ENCODE measurements at regions not wholly inside any gene's neighbourhood (a gene's known extent, or its start where the extent isn't known, plus 50 kb on each side); places are given as distances from the start of the nearest gene placed in this dataset.

GRCh38 chr16:79816081-79816497, 215.6 kb upstream of the MAF start:
- Histone ChIP-seq H3K4me3 (ENCODE audit: insufficient read depth in 1 of 2, low read depth in 1 of 2, low read length in 2 of 2) (no peak overlapping the region), H2AFZ (ENCODE audit: low read depth, low read length) (no peak overlapping the region), H3K4me1 (ENCODE audit: control insufficient read depth, insufficient read depth, low read depth, low read length) (no peaks in the 10 kb centered on the region), H3K18ac (ENCODE audit: low read depth in 1 of 2, low read length in 2 of 2) (no peak overlapping the region), H3K27me3 (ENCODE audit: control insufficient read depth in 1 of 2, insufficient read depth in 1 of 2, low read length in 2 of 2) (peaks cover 0 to 9% of the 10 kb centered on the region in 2 experiments), H2AK5ac (ENCODE audit: low read length, severe bottlenecking) (no peak overlapping the region), H2BK12ac (ENCODE audit: low read length in 2 of 2) (no peak overlapping the region), H2BK5ac (ENCODE audit: low read depth, low read length, poor library complexity, severe bottlenecking) (no peak overlapping the region), H3K9ac (ENCODE audit: low read length) (no peak overlapping the region), H3K27ac (ENCODE audit: low read length, poor library complexity, severe bottlenecking) (no peak overlapping the region), H3K79me1 (replicated peaks; ENCODE audit: low read length, poor library complexity, severe bottlenecking) (no peaks in the 10 kb centered on the region), H2BK15ac (ENCODE audit: low read depth, poor library complexity, severe bottlenecking) (peak overlapping the region; percentile 52), H2BK120ac (ENCODE audit: low read depth, low read length) (no peak overlapping the region), H3K36me3 (ENCODE audit: control insufficient read depth in 1 of 2, insufficient read depth in 2 of 2, low read depth in 1 of 2, low read length in 2 of 2) (no peaks in the 10 kb centered on the region), H3K9me3 (ENCODE audit: control insufficient read depth, low read length) (no peaks in the 10 kb centered on the region), H3K4ac (ENCODE audit: low read depth in 1 of 2, low read length in 2 of 2) (no peak overlapping the region), H3K4me2 (ENCODE audit: low read length, poor library complexity, severe bottlenecking) (no peak overlapping the region), H4K91ac (ENCODE audit: low read length) (no peak overlapping the region), H3K23ac (ENCODE audit: low read length in 2 of 2) (no peak overlapping the region), H3K14ac (ENCODE audit: low read length in 2 of 2) (no peak overlapping the region), H4K8ac (ENCODE audit: low read length) (no peak overlapping the region)
- 71% methylated on average over 4 of the region's 4 CpGs for WGBS
- DNase-seq = no peak

- DNase-seq = no peak
- no peak overlapping the region for H2BK12ac ChIP-seq (ENCODE audit: low read length in 2 of 2)
- no peaks in the 10 kb centered on the region for H3K79me1 ChIP-seq (replicated peaks; ENCODE audit: low read length, poor library complexity, severe bottlenecking)
- no peak overlapping the region for H3K14ac ChIP-seq (ENCODE audit: low read length in 2 of 2)
- H3K36me3 ChIP-seq (ENCODE audit: control insufficient read depth in 1 of 2, insufficient read depth in 2 of 2, low read depth in 1 of 2, low read length in 2 of 2) = no peaks in the 10 kb centered on the region
- H2AFZ ChIP-seq (ENCODE audit: low read depth, low read length) = no peak overlapping the region
- no peak overlapping the region for H2BK5ac ChIP-seq (ENCODE audit: low read depth, low read length, poor library complexity, severe bottlenecking)
- no peak overlapping the region for H2AK5ac ChIP-seq (ENCODE audit: low read length, severe bottlenecking)
- H2BK120ac ChIP-seq (ENCODE audit: low read depth, low read length) = no peak overlapping the region
- H3K4me3 ChIP-seq (ENCODE audit: insufficient read depth in 1 of 2, low read depth in 1 of 2, low read length in 2 of 2) = no peak overlapping the region
- no peak overlapping the region for H3K27ac ChIP-seq (ENCODE audit: low read length, poor library complexity, severe bottlenecking)
- H4K8ac ChIP-seq (ENCODE audit: low read length) = no peak overlapping the region
- H3K9ac ChIP-seq (ENCODE audit: low read length) = no peak overlapping the region
- H3K9me3 ChIP-seq (ENCODE audit: control insufficient read depth, low read length) = no peaks in the 10 kb centered on the region
- H4K91ac ChIP-seq (ENCODE audit: low read length) = no peak overlapping the region
- WGBS = 59% methylated on average over 2 of the region's 2 CpGs
- peaks cover 0 to 9% of the 10 kb centered on the region in 2 experiments for H3K27me3 ChIP-seq (ENCODE audit: control insufficient read depth in 1 of 2, insufficient read depth in 1 of 2, low read length in 2 of 2)
- no peak overlapping the region for H2BK15ac ChIP-seq (ENCODE audit: low read depth, poor library complexity, severe bottlenecking)
- no peak overlapping the region for H3K23ac ChIP-seq (ENCODE audit: low read length in 2 of 2)
- peaks cover 4% of the 10 kb centered on the region for H3K4me1 ChIP-seq (ENCODE audit: control insufficient read depth, insufficient read depth, low read depth, low read length)
- no peak overlapping the region for H3K4me2 ChIP-seq (ENCODE audit: low read length, poor library complexity, severe bottlenecking)
- no peak overlapping the region for H3K4ac ChIP-seq (ENCODE audit: low read depth in 1 of 2, low read length in 2 of 2)
- H3K18ac ChIP-seq (ENCODE audit: low read depth in 1 of 2, low read length in 2 of 2) = no peak overlapping the region
Observed at GRCh38 chr16:79815049-79815448, 214.5 kb upstream of the MAF start.

GRCh38 chr16:79814124-79814523, 213.6 kb upstream of the MAF start:
- Histone ChIP-seq H3K4ac (ENCODE audit: low read depth in 1 of 2, low read length in 2 of 2) (no peak overlapping the region), H2AK5ac (ENCODE audit: low read length, severe bottlenecking) (no peak overlapping the region), H2BK120ac (ENCODE audit: low read depth, low read length) (no peak overlapping the region), H4K8ac (ENCODE audit: low read length) (no peak overlapping the region), H3K4me2 (ENCODE audit: low read length, poor library complexity, severe bottlenecking) (no peak overlapping the region), H3K79me1 (replicated peaks; ENCODE audit: low read length, poor library complexity, severe bottlenecking) (no peaks in the 10 kb centered on the region), H3K27me3 (ENCODE audit: control insufficient read depth in 1 of 2, insufficient read depth in 1 of 2, low read length in 2 of 2) (peaks cover 0 to 9% of the 10 kb centered on the region in 2 experiments), H3K36me3 (ENCODE audit: control insufficient read depth in 1 of 2, insufficient read depth in 2 of 2, low read depth in 1 of 2, low read length in 2 of 2) (no peaks in the 10 kb centered on the region), H3K14ac (ENCODE audit: low read length in 2 of 2) (no peak overlapping the region), H3K27ac (ENCODE audit: low read length, poor library complexity, severe bottlenecking) (no peak overlapping the region), H2BK15ac (ENCODE audit: low read depth, poor library complexity, severe bottlenecking) (no peak overlapping the region), H2AFZ (ENCODE audit: low read depth, low read length) (no peak overlapping the region), H3K4me1 (ENCODE audit: control insufficient read depth, insufficient read depth, low read depth, low read length) (peaks cover 4% of the 10 kb centered on the region), H3K9me3 (ENCODE audit: control insufficient read depth, low read length) (no peaks in the 10 kb centered on the region), H3K9ac (ENCODE audit: low read length) (no peak overlapping the region), H3K23ac (ENCODE audit: low read length in 2 of 2) (no peak overlapping the region), H2BK12ac (ENCODE audit: low read length in 2 of 2) (no peak overlapping the region), H2BK5ac (ENCODE audit: low read depth, low read length, poor library complexity, severe bottlenecking) (no peak overlapping the region), H3K18ac (ENCODE audit: low read depth in 1 of 2, low read length in 2 of 2) (no peak overlapping the region), H3K4me3 (ENCODE audit: insufficient read depth in 1 of 2, low read depth in 1 of 2, low read length in 2 of 2) (no peak overlapping the region), H4K91ac (ENCODE audit: low read length) (no peak overlapping the region)
- WGBS = 92% methylated on average over 2 of the region's 2 CpGs
- no peak for DNase-seq

- H2BK12ac ChIP-seq (ENCODE audit: low read length in 2 of 2) = no peak overlapping the region
Observed at GRCh38 chr16:79811541-79811940, 211.0 kb upstream of the MAF start.

More at GRCh38 chr16:79811541-79811940, 211.0 kb upstream of the MAF start:
- Histone ChIP-seq H3K14ac (ENCODE audit: low read length in 2 of 2) (no peak overlapping the region), H3K9ac (ENCODE audit: low read length) (no peak overlapping the region), H4K8ac (ENCODE audit: low read length) (no peak overlapping the region), H3K27ac (ENCODE audit: low read length, poor library complexity, severe bottlenecking) (no peak overlapping the region), H3K9me3 (ENCODE audit: control insufficient read depth, low read length) (no peaks in the 10 kb centered on the region), H2BK5ac (ENCODE audit: low read depth, low read length, poor library complexity, severe bottlenecking) (no peak overlapping the region), H3K4me1 (ENCODE audit: control insufficient read depth, insufficient read depth, low read depth, low read length) (peaks cover 9% of the 10 kb centered on the region), H4K91ac (ENCODE audit: low read length) (no peak overlapping the region), H3K23ac (ENCODE audit: low read length in 2 of 2) (no peak overlapping the region), H2BK120ac (ENCODE audit: low read depth, low read length) (no peak overlapping the region), H3K36me3 (ENCODE audit: control insufficient read depth in 1 of 2, insufficient read depth in 2 of 2, low read depth in 1 of 2, low read length in 2 of 2) (no peaks in the 10 kb centered on the region), H3K27me3 (ENCODE audit: control insufficient read depth in 1 of 2, insufficient read depth in 1 of 2, low read length in 2 of 2) (peaks cover 0 to 23% of the 10 kb centered on the region in 2 experiments), H2BK15ac (ENCODE audit: low read depth, poor library complexity, severe bottlenecking) (no peak overlapping the region), H3K79me1 (replicated peaks; ENCODE audit: low read length, poor library complexity, severe bottlenecking) (no peaks in the 10 kb centered on the region), H2AFZ (ENCODE audit: low read depth, low read length) (no peak overlapping the region), H2AK5ac (ENCODE audit: low read length, severe bottlenecking) (no peak overlapping the region), H3K4me3 (ENCODE audit: insufficient read depth in 1 of 2, low read depth in 1 of 2, low read length in 2 of 2) (no peak overlapping the region), H3K4me2 (ENCODE audit: low read length, poor library complexity, severe bottlenecking) (no peak overlapping the region), H3K18ac (ENCODE audit: low read depth in 1 of 2, low read length in 2 of 2) (no peak overlapping the region), H3K4ac (ENCODE audit: low read depth in 1 of 2, low read length in 2 of 2) (no peak overlapping the region)
- peak; percentile 15 for DNase-seq
- no CpG with 5 or more reads among the region's 2 CpGs for whole genome bisulfite sequencing
